Endodermal cell (in vitro differentiated cells): ENCODE measurements at regions not wholly inside any gene's neighbourhood (a gene's known extent, or its start where the extent isn't known, plus 50 kb on each side); places are given as distances from the start of the nearest gene placed in this dataset.

ENCODE experiments used
- DNase-seq: peaks from one replicate; pipeline ENCODE4 v3.0.0-alpha.2; 2017
- H3K27ac ChIP-seq: 2 replicates; pipeline ENCODE4 v1.5.1; 2013; ENCODE audit warnings: mild to moderate bottlenecking, low read depth, low read length, moderate library complexity
- H3K27me3 ChIP-seq: 2 replicates; pipeline ENCODE4 v1.6.1; 2013; ENCODE audit warnings: mild to moderate bottlenecking, low read length, moderate library complexity; ENCODE audit not compliant: insufficient read depth, control insufficient read depth, poor library complexity, severe bottlenecking
- H3K36me3 ChIP-seq: 2 replicates; pipeline ENCODE4 v1.7.0; 2013; ENCODE audit warnings: mild to moderate bottlenecking, low read length, moderate library complexity; ENCODE audit not compliant: control insufficient read depth, insufficient read depth
- H3K4me1 ChIP-seq: one replicate; pipeline ENCODE4 v1.7.0; 2013; ENCODE audit warnings: low read length; ENCODE audit not compliant: control insufficient read depth, insufficient read depth
- H3K4me3 ChIP-seq: 2 replicates; pipeline ENCODE4 v1.5.1; 2013; ENCODE audit warnings: mild to moderate bottlenecking, low read length, moderate library complexity
- H3K9ac ChIP-seq: 2 replicates; pipeline ENCODE4 v1.6.1; 2013; ENCODE audit warnings: mild to moderate bottlenecking, low read length, moderate library complexity; ENCODE audit not compliant: poor library complexity, severe bottlenecking; ENCODE audit errors: extremely low read depth
- H3K9me3 ChIP-seq: 2 replicates; pipeline ENCODE4 v1.6.1; 2013; ENCODE audit warnings: mild to moderate bottlenecking, low read length, moderate library complexity; ENCODE audit not compliant: control insufficient read depth
- H3K27ac Mint-ChIP-seq: 2 replicates; pipeline ENCODE4 v1.8.0; 2020; ENCODE audit warnings: mixed read lengths
- H3K27me3 Mint-ChIP-seq: 2 replicates; pipeline ENCODE4 v1.8.0; 2021; ENCODE audit warnings: mild to moderate bottlenecking, mixed read lengths; ENCODE audit not compliant: insufficient read depth
- H3K36me3 Mint-ChIP-seq: 2 replicates; pipeline ENCODE4 v1.8.0; 2020; ENCODE audit warnings: low read depth, mixed read lengths
- H3K4me1 Mint-ChIP-seq: 2 replicates; pipeline ENCODE4 v1.8.0; 2020; ENCODE audit warnings: mixed read lengths
- H3K4me3 Mint-ChIP-seq: 2 replicates; pipeline ENCODE4 v1.8.0; 2020; ENCODE audit warnings: mild to moderate bottlenecking, moderate library complexity, mixed read lengths
- H3K9me3 Mint-ChIP-seq: 2 replicates; pipeline ENCODE4 v1.8.0; 2020; ENCODE audit warnings: mild to moderate bottlenecking, mixed read lengths
- WGBS, 2 experiments: methylation state at CpG; one replicate each; pipeline versions ENCODE4 v1.1.5 to v1.1.7; 2013; ENCODE audit warnings: missing lambda C conversion rate in 2 of 2, mixed read lengths in 1 of 2; ENCODE audit not compliant: insufficient coverage in 1 of 2, insufficient read length in 1 of 2; 5-methylcytosine and 5-hydroxymethylcytosine counted together
- TF ChIP-seq, protein P1 (sequence below): fragments of 200-600 bp; sonication (generic); conservative IDR thresholded peaks from 2 replicates; pipeline ENCODE4 v1.5.0; 2021; ENCODE audit warnings: antibody characterized with exemption, mild to moderate bottlenecking

- Mint-ChIP-seq H3K4me3 (no peak overlapping the region), H3K27me3 (no peaks in the 10 kb centered on the region), H3K27ac (no peak overlapping the region), H3K9me3 (no peaks in the 10 kb centered on the region), H3K4me1 (peaks cover 69% of the 10 kb centered on the region), H3K36me3 (no peaks in the 10 kb centered on the region)
- Histone ChIP-seq H3K36me3 (no peaks in the 10 kb centered on the region), H3K9me3 (no peaks in the 10 kb centered on the region), H3K27ac (no peak overlapping the region), H3K4me1 (peaks cover 26% of the 10 kb centered on the region), H3K4me3 (no peak overlapping the region), H3K9ac (no peak overlapping the region), H3K27me3 (no peaks in the 10 kb centered on the region)
- no peak for DNase-seq
- TF ChIP-seq, protein P1, sequence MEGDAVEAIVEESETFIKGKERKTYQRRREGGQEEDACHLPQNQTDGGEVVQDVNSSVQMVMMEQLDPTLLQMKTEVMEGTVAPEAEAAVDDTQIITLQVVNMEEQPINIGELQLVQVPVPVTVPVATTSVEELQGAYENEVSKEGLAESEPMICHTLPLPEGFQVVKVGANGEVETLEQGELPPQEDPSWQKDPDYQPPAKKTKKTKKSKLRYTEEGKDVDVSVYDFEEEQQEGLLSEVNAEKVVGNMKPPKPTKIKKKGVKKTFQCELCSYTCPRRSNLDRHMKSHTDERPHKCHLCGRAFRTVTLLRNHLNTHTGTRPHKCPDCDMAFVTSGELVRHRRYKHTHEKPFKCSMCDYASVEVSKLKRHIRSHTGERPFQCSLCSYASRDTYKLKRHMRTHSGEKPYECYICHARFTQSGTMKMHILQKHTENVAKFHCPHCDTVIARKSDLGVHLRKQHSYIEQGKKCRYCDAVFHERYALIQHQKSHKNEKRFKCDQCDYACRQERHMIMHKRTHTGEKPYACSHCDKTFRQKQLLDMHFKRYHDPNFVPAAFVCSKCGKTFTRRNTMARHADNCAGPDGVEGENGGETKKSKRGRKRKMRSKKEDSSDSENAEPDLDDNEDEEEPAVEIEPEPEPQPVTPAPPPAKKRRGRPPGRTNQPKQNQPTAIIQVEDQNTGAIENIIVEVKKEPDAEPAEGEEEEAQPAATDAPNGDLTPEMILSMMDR: no peak
- WGBS, 2 experiments: 88 to 90% methylated on average over 14 to 22 of the region's 22 CpGs
These were observed 174.3 kb downstream of the SYK start for GRCh38 chr9:90975781-90976538.

DNA sequence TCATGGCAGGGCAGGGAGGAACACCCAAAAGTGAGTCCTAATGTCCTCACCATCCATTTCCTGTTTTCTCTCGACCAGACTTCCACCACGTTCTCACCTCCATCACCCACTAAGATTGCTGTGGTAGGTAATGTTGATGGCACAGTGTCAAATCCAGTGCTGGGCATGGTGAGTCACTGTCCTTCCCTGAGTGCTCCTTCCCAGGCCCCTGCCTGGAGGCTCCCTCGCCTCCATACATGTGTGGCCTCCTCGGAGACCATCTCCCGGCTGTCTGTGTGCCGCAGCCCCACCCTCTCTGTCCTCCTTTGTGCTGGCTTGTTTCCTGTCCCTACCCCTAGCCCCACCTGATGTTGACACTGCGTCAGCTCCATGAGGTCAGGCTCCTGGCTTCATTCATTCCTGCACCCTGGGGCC lies 177.5 kb downstream of the SYK start:
- H3K36me3 ChIP-seq: no peaks in the 10 kb centered on the region
- TF ChIP-seq, protein P1: no peak
- no peak overlapping the region for H3K27ac ChIP-seq
- H3K27me3 ChIP-seq: no peaks in the 10 kb centered on the region
- Mint-ChIP-seq H3K4me1 (peaks cover 55% of the 10 kb centered on the region), H3K27ac (peak overlapping the region; percentile 88), H3K9me3 (no peaks in the 10 kb centered on the region), H3K4me3 (no peak overlapping the region), H3K36me3 (no peaks in the 10 kb centered on the region), H3K27me3 (no peaks in the 10 kb centered on the region)
- WGBS, 2 experiments: 79 to 89% methylated on average over 5 to 6 of the region's 7 CpGs
- H3K4me1 ChIP-seq: peaks cover 19% of the 10 kb centered on the region
- H3K4me3 ChIP-seq: no peak overlapping the region
- H3K9me3 ChIP-seq: no peaks in the 10 kb centered on the region
- peak; percentile 63 for DNase-seq
- no peak overlapping the region for H3K9ac ChIP-seq

- H3K4me1 Mint-ChIP-seq: peaks cover 53% of the 10 kb centered on the region
- WGBS, 2 experiments: 38 to 63% methylated on average over 2 to 4 of the region's 4 CpGs
- peaks cover 17% of the 10 kb centered on the region for H3K4me1 ChIP-seq
- no peak overlapping the region for H3K4me3 Mint-ChIP-seq
- H3K27me3 ChIP-seq: no peaks in the 10 kb centered on the region
- DNase-seq: no peak
- no peak overlapping the region for H3K27ac ChIP-seq
- H3K4me3 ChIP-seq: no peak overlapping the region
- H3K36me3 Mint-ChIP-seq: no peaks in the 10 kb centered on the region
- H3K27ac Mint-ChIP-seq: peak overlapping the region; percentile 88
- H3K36me3 ChIP-seq: no peaks in the 10 kb centered on the region
- no peaks in the 10 kb centered on the region for H3K27me3 Mint-ChIP-seq
- no peaks in the 10 kb centered on the region for H3K9me3 ChIP-seq
- no peak overlapping the region for H3K9ac ChIP-seq
- H3K9me3 Mint-ChIP-seq: no peaks in the 10 kb centered on the region
- TF ChIP-seq, protein P1: no peak
These were observed 178.0 kb downstream of the SYK start for GRCh38 chr9:90979639-90980038.
